HG03139 (cell line): ENCODE measurements at regions not wholly inside any gene's neighbourhood (a gene's known extent, or its start where the extent isn't known, plus 50 kb on each side); places are given as distances from the start of the nearest gene placed in this dataset.

Source experiments
- ATAC-seq: cut with Tn5 transposase; IDR thresholded peaks from one replicate; pipeline ENCODE4 v1.9.1; 2021; ENCODE audit not compliant: unreplicated experiment

DNA sequence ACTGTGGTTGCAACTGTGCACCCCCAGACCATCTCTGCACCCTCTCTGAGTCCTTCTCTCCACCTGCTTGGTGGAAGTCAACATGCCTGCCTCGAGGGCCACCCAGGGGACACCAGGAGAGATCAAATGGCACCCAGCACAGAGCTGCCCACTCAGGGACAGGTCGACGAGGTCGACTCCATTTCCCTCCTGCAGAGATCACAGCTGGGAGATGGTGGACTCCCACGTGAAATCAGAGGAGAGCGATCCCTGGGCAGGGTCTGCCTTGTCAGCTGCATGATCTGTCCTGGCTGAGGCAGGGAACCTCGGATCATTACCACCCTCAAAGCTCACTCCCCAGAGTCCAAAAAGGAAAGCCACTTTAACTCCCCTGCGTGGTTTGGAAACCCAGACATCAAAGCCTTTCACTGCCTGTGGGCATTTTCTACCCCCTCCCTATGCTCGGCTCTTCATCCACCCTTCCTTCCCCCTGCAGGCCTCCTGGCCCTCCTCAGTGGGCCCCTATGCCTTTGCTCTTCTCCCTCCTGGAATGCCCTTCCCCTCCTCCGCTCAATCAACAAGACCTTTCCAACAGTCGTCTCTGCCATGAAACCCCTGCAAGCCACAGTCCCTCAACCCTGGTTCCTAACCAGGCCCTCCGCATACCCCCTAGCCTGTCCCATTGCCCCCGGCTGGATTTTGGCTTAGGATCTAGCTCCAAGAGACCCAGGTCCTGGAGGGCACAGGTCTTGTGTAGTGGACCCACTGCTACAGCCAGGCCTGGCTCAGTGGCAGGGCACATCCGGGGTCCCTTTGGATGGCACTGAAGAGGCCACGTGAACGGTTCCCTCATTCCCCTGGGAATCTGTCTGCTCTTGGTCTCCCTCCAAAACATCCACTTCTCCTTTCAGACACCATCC lies 103.8 kb upstream of the RPL38 start:
- ATAC-seq: no peak

DNA sequence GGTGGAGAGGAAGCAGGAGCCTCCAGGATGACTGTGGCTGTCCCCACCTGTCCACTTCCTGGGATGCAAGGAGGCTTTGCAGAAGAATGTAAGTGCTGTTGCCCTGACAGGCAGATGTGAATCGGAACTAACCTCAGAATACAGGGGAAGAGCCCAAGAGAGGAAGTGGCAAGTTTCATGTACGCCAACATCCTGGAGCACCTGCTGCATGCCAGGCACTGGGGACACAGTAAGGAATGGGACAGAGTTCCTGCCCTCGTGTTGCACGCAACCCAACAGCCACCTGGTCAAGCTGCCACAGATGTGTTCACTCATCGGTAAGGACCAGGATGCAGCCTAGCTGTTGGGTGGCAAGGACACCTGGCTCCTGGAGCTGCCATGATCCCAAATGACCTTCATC lies 98.6 kb upstream of the RPL38 start:
- ATAC-seq: no peak

DNA sequence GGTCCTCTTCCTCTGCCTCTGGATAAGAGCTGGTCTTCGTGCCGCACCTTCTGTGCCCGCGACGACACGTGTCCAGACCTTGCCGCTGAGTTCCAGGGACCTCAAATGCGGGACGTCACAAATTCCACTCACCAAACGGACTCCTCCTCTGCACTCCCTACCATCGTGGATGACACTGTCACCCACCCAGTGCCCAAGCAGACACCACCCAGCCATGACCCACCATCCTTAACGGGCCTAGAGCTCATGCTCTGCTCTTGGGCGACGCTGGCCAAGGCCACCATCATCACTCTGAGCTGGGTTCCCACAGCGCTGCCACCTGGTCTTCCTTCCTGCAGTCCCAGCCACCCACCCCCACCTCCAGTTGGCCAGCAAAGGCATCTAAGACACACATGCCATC lies 96.4 kb upstream of the RPL38 start:
- ATAC-seq: no peak

DNA sequence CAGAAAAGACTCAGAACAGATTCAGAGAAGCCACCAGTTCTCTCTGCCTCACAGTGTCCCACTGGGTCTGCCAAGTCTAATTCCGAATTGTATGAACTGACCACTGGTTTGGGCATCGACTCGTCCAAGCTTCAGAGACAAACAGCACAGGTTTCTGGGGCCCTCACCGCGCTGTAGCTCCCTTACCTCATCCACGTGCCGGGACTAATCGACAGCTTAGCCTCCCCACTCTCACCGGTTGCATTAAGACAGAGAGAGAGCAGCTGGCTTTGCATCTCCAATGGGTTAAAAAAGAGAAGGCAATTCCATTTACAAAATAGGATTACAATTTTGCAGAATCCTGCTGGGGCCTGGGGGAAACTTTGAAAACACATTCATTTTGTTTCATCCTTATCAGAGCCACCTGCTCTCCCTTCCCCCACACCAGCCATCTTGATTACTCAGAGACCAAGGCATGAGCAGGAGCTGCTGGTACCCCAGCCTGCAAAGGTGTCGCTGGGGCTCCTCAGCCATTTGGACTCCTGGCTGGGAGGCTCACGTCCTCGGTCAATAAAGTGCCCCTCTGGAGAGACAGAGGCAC lies 95.3 kb upstream of the RPL38 start:
- no peak for ATAC-seq

DNA sequence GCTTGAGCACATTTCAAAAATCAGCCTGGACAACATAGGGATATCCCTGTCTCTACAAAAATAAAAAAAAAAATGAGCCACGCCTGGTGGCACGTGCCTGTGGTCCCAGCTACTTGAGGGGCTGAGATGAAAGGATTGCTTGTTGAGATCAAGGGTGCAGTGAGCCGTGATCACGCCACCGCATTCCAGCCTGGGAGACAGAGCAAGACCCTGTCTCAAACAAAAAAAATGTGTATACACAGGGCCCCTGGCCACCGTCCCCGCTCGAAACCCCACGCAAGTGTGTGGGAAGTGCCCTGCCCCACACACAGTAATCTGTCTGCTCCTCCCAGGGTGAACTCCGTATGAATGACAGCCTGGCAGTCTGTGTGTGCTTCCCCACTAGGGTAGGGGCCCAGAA lies 93.0 kb upstream of the RPL38 start:
- no peak for ATAC-seq

DNA sequence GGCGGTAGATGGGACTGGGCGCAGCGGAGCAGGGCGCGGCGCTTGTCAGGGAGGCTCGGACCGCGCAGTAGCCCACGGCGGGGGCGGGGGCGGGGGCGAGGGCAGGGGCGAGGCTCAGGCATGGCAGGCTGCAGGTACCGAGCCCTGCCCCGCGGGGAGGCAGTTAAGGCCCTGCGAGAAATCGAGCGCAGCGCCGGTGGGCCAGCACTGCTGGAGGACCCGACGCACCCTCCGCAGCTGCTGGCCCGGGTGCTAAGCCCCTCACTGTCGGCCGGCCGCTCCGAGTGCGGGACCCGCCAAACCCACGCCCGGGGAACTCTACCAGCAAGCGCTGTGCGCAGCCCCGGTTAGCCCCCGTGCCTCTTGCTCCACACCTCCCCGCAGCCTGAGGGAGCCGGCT lies 90.2 kb upstream of the RPL38 start:
- no peak for ATAC-seq

DNA sequence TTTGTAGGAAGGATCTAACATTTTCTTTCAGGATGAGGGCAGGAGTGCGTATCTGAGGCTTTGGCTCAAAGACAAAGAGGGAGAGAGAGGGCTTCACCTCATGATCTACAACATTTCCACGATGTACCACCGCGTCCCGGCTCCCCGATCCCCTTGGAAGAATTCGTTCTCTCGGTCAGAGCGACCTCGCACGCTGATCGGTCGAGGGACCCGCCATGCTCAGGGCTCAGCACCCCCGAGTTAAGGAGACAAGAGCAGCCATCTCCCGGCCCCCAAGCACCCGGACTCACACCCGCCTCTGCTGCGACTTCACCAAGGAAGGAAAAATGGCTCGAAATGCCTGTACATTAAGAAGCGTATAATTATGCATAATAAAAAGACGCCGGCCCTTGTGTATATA lies 89.5 kb upstream of the RPL38 start:
- ATAC-seq: no peak

DNA sequence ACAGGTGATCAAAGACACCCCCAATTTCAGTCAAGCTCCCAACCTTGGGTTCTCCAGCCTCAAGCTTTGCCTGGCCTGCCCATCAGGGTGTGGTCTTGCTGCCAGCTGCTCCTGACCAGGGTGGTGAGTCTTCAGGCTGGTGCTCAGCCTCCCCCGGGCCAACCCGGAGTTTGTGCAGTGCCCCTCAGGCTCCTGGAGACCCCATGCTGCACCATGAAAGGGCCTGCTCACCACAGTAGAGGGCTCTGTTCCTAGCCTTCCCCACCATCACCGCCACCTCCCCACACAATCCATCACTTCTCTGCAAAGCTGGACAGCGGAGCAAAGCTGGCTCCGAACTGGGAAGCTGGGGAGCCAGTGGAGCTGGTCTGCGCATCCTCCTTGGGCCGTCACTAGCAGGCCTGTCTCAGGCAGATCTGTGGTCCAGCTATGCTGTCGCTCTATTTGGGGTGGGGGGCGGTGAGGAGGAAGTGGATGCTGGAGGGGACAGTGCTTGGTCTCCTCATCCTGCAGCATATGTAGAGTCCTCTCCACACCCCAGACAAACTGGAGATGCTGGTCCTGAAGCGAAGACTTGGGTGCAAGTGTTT lies 88.5 kb upstream of the RPL38 start:
- no peak for ATAC-seq

DNA sequence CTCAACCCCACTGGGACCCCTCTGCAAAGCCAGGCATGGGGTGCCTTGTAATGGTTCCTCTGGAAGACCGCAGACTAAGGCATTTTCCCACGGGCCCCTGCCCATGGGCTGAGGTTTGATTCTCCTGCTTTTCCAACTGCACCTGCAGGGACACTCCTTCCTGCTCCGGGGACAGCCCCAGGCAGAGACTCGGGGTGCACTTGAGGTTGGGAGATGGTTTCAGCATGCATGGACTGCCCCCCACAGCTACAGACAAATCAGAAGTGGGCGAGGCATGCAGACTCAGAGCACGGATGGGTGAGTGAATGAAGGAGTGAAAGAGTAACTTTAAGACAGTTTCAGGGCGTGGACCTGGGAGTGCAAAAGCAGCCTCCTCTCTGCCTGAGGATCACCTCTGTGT lies 87.9 kb upstream of the RPL38 start:
- ATAC-seq: no peak

DNA sequence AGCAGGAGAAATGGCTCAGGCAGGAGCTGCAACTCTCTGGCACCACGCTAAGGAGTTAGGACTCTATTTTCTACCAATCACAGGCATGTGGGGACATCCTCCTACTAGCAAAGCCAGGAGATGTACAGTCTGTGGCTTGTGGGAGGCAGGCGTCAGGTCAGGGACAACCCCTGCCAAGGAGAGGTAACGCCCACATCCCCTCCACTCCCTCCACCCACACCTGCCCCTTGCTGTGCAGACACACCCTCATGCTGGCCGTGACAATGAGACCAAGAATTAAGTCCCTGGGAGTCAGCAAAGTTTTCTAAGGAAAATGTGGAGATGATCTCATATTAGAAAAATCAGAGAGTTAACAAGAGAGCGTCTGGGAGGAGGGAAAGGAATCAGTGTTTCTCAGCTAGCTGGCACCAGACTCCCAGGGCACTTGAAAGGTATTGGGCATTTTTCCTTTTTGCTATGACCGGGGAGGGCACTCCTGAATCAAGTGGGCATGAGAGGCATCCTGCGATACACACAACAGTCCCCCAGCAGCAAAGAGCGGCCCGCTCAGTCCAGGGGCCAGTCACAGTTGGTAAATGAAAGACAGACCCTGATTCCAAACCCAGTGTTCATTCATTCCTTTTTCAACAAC lies 87.3 kb upstream of the RPL38 start:
- ATAC-seq: no peak

DNA sequence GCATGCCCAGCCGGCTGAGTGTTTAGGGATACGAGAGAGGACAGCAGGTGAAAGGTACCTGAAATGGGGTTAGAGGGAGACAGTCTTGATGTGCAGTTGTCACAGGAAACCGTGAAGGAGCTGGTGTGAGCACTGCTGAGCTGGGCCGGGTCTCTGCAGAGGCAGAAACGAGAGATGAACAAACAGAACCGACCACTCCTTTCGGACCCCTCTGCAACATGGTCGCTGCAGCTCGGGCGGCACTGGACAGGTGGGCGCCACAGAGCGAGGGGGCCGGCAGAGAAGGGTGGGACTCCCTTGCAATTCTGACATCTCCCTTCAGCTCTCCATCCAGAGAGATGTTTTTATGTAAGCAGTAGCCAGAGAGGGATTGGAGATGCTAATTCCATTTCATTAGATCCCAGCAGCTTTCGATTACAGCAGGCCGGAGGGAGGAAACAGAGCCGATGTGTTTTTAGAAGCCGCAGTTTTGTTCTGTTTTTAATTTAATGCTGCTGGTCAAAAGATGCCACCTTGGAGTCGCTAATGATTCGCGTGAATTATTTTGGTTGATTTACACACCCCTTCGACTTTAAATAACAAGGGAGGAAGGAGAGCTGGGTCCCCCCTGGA lies 86.3 kb upstream of the RPL38 start:
- ATAC-seq: no peak

DNA sequence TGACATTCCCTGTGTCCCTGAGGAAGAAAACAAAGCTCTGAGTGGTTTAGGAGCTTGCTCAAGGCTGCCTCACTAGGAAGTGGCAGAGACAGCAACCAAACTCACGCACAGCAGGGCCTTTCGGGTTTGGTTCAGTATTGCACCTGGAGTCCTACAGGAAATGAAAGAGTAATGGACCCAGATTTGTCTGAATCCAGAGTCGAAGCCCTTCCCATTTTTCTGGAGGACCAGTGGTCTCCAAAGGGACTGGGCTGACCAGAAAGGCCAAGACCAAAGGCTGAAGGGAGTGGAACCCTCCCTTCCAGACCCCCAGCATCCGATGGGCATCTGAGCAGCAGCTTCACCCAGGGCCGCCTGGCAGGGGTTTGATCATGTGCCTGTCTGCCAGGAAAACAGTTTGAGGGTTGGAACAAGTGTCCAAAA lies 85.5 kb upstream of the RPL38 start:
- ATAC-seq: no peak

DNA sequence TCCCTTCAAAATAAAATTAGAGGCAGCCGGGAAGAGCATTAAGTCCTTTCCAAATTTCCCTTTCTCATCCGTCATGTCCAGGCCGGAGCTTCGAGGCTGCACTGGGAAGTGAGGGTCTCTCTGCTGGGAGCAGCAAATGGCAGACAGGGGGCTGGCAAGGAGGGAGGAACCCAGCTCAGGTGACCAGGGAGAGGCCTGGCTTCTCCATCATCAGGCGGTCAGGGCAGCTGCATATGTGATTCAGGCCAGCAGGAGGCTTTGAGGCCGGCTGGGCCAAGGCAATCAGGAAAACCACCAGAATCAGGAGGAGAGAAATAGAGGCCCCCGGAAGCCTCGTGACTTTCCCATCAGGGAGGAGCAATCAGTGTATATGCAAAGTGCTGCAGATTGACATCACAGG lies 85.0 kb upstream of the RPL38 start:
- ATAC-seq: no peak

DNA sequence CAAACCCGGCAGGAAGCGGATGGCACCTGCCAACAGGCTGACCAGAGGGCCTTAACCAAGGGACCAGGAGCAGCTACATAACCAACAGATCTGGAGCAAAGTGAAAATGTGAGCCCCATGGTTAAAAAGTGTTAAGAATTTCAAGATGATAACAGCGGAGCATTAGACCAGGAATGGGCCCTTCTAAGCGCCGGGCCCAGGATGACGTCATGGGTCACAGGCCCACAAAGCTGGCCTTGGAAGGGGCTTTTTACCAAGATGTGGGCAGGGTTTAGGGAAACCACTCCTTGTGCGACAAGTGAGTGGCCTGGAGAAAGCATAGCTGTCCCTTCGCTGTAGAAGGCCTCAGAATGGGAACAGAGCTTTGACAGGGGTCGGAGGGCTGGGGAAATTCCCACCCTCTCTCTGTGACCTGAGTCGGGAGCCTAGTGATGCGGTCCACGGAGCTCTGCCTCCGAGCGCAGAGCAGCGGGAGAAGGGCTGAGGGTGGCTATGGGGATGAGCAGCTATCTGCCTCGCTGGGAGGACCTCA lies 84.4 kb upstream of the RPL38 start:
- no peak for ATAC-seq

DNA sequence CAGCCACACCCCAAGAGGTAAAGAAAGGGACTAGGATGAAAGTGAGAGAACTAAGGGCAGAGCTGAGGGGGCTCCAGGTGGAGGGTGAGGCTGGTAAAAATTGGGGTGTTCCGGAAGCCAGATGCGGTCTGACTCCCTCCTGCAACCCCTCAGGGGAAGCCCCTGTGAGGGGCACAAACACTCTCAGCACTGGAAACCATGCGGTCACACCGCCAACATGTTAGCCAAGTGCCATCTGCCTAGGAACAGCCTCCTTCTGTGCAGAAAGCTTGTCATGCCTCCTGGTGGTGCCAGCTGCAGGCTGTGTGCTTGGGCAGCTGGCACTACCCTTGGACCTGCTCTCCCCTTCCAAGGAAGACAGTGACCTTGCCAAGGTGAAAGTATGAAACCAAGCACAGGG lies 83.5 kb upstream of the RPL38 start:
- ATAC-seq: no peak

DNA sequence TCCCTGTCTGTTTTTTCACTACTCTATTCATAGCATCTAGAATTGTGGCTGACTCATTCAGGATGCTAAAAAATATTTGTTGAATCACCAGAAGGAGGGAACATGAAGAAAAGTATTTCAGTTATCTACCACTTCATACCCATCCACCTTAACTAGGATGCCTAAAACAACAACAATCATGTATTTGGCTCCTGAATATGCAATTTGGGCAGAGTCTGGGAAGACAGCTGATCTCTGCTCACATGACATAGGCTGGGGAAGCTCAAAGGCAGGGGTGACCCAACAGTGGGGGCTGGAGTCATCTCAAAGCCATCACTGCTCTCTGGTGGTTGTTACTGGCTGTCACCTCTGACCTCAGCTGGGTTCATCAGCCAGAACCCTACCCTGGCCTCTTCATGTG lies 80.1 kb upstream of the RPL38 start:
- no peak for ATAC-seq

DNA sequence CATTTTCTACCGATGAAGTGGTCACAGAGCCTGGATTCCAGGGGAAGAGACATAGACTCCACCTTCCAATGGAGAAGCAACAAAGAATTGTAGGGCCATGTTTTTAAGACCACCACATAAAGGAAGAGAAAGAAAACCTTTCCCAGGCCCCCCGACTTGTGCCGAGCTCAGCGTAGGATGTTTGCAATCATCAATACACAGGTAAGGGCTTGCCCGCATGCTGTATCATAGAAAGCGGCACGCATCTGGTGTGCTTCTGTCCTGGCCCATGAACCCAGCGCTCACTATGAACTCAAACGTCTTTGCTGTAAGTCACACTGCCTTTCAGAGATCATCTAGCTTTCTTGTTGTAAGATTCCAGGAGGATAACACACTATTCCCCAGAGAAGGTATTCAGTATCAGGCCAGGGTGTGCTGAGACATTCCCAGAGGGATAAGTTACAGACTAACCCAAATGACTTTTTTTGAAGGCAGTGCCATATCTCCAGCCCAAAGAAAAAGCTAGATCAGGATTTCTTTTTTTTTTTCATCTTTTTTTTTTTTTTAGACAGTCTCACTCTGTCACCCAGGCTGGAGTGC lies 79.5 kb upstream of the RPL38 start:
- no peak for ATAC-seq

DNA sequence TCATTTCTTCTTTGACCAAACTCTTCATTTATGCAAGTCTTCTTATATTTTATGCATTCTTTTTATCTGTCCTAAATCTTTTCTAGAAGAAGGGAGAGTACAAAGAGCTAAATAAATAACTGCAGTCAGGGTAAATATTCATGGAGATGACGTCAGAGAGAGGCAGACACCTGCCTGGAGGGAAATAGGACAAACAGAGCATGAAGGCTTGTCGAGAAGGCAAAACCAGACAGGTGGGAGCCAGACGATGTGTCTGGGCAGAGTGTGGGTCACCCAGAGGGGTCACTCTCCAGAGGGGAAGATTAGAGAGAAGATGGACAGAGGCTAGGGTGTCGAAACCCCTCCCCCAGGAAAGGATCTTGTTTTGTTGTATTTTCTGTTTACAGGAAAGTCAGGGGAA lies 78.3 kb upstream of the RPL38 start:
- ATAC-seq: no peak

DNA sequence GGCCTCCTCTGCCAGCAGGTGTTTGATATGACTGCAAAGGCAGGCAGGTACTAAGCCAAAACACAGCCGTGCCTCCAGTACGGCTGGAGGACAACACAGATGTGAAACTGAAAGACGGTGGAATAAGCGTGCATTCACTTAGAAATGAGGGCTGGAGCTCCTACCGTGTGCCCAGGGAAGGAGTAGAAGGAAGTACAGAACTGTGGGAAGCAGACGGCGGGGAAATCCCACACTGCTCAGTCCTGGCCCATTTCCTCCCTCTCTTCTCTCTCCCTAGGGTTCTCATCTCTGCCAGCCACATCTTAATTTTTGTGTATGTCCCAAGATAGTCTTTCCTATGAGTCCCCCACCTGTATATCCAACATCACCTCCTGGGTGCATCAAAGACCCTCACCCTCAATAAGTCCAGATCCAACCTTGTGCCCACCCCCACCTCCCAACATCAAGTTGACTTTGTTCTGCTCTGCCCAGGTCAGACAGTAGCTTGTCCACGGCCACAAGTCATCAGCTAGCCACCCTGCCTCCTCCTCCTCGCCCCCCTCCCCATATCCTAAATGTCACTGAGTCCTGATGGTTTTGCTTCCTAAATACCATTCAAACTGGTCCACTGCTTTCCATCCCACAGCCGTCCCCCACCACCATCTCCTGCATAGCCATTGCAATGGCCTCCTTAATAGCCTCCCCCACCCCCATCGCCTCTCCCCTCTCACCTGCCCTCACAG lies 77.1 kb upstream of the RPL38 start:
- no peak for ATAC-seq

DNA sequence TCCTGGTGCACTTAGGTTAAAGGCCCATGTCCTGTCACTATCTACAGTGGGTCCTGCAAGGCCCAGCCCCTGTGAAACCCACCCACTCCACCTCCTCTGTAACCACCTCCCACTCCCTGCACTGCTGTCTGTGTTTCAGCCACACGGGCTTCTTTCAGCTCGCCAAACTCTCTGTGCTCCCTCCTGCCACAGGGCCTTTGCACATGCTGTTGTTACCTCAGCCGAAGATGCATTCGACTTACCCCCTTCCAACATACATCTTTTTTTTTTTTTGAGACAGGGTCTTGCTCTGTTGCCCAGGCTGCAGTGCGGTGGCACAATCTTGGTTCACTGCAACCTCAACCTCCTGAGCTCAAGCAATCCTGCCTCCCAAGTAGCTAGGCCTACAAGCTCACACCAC lies 76.5 kb upstream of the RPL38 start:
- no peak for ATAC-seq
